ENCODE measurements at regions not wholly inside any gene's neighbourhood (a gene's known extent, or its start where the extent isn't known, plus 50 kb on each side); places are given as distances from the start of the nearest gene placed in this dataset.
A peak's percentile ranks its signal among the peaks of the same experiment; 100 is the strongest.

GRCh38 chr4:129883996-129884395 is 788.0 kb downstream of the C4orf33 start:
- DNase-seq (ENCODE audit: low spot score) = no peak

DNA sequence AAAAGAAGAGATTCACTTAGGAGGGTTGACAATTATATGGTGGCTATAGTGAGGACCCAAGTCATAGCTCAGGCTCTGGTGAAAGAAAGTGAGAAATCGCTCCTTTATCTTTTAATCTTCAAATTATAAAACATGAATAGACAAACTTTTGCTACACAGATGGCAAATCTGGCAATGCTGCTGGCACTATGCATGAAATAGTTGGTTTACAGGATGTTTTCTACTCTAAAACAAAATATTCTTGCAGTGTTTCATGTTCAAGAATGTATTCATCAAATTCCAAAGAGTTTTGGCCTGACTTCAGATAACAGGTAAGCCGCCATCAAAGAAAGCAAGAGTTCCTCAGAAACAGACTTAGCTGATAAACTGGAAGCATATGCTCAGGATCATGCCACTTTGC is 801.2 kb downstream of the C4orf33 start:
- DNase-seq (ENCODE audit: low spot score) = no peak

DNA sequence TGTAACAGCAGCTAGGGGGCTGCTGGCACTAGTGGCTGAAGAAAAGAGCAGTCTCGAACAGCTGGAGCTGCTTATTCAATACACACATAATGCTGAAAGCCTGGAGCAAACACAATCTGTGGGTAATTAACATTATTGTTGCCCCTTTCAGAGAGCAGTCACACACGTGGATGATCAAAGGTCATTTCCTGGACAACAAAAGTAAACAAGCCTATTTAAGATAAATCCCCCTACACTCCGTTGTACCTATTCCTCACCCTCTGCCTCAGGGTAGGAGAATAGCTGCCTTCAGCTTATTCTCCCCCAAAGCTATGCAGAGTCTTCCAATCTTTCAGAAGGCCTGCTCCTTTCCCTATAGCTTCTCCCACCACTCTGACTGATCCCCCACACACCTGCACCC is 803.9 kb downstream of the C4orf33 start:
- no peak for DNase-seq (ENCODE audit: low spot score)

DNA sequence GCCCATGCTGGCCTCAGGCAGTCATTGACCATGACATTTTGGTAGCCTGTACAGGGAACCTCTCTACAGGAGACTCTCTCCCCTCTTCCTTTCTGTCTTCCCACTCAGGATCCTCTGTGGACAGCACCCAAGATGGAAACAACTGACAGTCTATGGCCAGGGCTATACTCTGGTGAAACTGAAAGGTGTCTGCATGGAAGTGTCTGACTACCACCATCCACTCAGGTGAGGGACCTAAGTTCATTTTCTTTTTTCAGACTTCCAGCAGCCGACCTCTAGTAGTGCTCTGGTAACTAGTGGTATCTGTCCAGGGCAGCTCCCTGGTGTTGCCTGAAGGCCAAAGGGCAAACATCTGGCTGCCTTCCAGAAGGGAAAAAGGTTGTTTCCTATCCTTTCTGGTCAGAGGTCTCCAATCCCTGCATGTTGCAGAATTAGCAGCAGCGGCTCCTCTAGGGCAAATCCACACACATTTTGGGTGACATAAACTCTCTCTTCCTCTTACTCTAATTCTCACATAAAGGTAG is 804.5 kb downstream of the C4orf33 start:
- no peak for DNase-seq (ENCODE audit: low spot score)

DNA sequence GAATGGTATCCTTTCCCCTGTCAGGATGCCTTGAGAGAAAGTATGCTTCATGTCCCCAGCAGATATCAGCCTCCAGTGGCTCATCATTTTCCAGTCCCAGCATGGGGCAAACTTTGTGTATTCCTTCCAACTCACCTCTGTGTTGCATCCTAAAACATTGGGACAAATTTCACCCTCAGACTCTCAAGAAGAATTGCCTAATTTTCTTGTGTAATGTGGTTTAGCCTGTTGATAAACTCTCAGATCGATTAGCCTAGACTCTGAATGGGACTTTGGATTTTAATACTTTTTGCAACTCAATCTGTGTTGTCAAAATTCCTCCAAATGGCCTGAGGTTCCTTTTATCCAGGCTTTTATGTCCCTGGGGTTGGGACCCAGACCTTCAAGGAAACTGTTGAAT is 805.3 kb downstream of the C4orf33 start:
- DNase-seq (ENCODE audit: low spot score) = no peak

DNA sequence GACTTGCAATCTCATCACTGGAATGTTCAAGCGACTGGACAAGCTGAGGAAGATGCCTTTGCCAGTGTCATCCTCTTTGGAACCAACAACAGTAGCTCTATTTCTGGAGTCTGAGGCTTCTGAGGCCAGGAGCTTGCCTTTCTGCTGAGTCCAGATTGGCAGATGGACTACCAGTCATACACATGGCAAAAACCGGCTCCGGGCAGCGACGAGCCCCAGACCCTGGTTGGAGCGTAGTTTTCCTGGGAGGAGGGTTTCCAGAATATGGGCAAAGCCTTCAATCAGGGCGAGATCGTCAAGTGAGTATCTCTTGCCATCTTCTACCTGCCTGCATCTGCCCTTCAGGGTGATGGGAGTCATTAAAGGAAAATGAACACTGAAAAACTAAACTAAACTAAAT is 807.9 kb downstream of the C4orf33 start:
- DNase-seq (ENCODE audit: low spot score) = no peak

DNA sequence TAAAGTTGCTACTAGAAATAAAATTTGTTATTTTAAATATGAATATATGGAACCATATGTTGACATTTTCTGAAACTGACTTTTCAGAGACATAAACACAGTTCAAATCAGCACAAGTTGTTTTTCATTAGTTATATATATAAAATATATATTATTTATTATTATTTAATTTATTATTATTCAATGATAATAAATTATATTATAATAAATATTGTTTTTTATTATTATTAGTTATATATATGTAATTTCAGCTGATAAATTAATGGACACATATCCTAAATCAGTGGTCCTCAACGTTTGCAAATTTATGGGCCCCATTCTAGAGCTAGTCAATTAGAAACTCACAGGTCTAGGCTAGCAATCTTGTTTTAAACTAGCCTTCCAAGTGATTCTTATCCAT is 809.3 kb downstream of the C4orf33 start:
- no peak for DNase-seq (ENCODE audit: low spot score)

DNA sequence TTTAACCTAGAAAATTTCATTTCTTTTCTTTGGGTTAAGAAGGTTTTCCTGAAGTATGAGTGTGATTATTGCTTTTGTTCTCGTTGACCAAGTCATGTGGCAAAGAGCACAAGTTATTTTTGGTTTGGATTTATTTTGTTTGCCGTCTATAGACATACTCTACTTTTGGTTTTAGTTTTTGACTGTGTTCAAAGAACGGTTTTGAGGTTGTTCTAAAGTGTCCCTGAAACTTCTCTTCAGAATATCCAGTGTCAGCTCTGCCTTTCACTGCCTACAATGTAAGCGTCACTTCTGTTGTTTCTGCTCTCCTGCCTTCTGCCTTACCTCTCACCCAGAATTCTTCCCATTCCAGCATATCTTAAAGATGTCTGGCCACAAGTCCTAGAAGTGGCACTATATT is 812.2 kb downstream of the C4orf33 start:
- DNase-seq (ENCODE audit: low spot score) = no peak

- DNase-seq (ENCODE audit: low spot score) = no peak
These were observed 821.0 kb downstream of the C4orf33 start for GRCh38 chr4:129916991-129917390.

DNA sequence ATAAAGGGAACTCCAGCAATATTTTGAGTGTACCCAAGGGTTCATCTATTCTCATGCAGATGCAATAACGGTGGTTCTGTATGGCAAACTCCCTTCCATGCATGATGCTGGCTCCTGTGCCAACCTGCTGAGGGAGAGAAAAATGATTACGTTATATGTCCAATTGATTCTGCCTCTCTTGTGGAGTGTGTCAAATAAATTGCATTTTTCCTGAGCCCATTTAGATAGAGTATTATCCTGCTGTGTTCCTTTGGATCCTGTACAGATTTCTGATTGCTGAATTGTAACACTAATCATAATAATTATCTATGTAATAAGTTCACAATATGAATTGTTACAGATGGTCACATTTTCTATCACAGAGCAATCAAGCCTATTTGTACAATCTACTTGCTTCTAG is 821.7 kb downstream of the C4orf33 start:
- no peak for DNase-seq (ENCODE audit: low spot score)

DNA sequence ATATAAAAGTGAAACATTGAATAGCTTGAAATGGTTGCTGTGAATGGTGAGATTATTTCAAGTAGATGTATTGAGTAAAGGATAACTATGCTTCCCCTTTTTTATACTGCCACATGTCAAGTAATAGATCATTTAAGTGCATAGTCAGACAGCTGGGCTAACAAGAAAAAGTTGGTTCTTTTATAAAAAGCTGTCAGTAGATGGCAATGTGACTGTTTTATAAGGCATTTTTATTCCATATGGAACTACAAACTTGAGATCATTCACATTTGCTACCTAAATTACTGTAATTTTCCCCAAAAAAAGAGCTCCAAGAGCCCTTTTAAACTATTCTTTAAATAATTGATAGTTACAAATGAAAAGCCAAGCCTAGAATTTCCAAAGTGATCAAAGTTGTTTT is 831.0 kb downstream of the C4orf33 start:
- DNase-seq (ENCODE audit: low spot score) = peak; percentile 27

DNA sequence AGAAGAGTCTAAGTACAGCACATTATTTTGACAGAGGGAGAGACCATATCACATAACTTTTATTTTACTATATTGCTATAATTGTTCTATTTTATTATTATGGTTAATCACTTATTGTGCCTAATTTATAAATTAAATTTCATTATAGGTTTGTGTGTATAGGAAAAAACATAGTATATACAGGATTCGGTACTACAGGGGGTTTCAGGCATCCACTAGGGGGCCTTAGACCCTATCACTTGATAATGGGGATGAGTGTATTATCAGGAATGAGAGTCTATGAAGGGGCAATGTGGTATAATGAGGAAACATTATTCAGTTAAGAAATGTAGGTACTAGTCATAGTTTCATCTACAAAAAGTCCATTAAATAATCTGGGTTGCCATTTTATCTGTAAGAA is 833.1 kb downstream of the C4orf33 start:
- peak; percentile 36 for DNase-seq (ENCODE audit: low spot score)

DNA sequence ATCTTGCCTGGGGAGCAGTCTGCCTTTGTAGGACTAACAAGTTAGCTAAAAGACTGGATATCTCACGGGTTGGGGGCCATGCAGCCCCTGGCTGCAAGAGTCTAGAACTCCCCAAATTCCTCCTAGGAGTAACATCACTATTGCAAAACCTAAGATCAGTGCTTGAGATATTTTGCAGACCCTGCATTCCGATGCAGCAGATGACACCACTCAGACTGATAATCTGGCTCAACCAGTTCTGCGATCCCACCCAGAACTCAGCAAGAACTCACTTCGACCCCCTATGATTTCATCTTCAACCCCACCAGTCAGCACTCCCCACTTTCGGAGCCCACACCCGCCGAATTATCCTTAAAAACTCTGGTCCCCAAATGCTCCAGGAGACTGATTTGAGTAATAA is 834.0 kb downstream of the C4orf33 start:
- DNase-seq (ENCODE audit: low spot score) = no peak

DNA sequence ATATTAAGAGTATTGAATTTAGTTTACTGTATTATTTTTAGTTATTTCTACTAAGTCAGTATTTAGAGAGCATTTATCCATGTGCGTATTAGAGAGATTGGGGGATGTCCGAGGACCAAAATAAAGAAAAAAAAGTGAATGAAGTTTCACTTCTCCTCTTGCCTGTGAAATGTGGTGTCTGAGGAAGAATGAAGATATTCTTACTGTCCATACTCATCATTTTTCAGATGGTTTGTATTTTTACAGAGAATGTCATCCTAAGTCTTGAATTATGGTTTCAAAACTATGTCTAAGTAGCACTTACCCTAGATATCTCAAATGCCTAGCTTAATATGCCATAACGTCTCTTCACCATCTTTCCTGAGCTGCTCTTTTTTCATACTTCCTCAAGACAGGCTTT is 854.3 kb downstream of the C4orf33 start:
- DNase-seq (ENCODE audit: low spot score) = no peak

- no peak for DNase-seq (ENCODE audit: low spot score)
These were observed 870.2 kb downstream of the C4orf33 start for GRCh38 chr4:129966175-129966574.

GRCh38 chr4:129968366-129968765 is 872.4 kb downstream of the C4orf33 start:
- no peak for DNase-seq (ENCODE audit: low spot score)

GRCh38 chr4:129968778-129969177 is 872.8 kb downstream of the C4orf33 start:
- no peak for DNase-seq (ENCODE audit: low spot score)

DNA sequence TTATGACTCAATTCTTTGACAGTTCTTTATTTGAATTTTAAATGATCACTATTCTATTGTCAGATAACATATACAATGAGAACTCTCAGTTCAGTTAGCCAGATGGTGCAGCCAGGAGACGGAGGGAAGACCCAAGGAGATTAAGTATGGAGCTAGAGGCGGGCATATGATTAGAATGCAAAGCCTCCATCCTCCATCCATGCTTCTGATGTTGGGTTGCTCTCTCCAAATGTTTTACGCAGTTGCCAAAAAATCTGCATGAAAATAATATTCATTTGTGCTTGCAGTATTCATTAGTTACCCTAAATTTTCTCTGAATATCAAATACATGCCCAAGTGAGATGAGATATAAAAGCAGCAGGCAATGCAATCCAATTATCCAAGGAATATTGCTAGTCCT is 874.8 kb downstream of the C4orf33 start:
- no peak for DNase-seq (ENCODE audit: low spot score)

GRCh38 chr4:129971419-129971818 is 875.5 kb downstream of the C4orf33 start:
- no peak for DNase-seq (ENCODE audit: low spot score)

GRCh38 chr4:129972257-129972656 is 876.3 kb downstream of the C4orf33 start:
- DNase-seq (ENCODE audit: low spot score) = no peak

GRCh38 chr4:129974730-129975129 is 878.8 kb downstream of the C4orf33 start:
- no peak for DNase-seq (ENCODE audit: low spot score)

DNA sequence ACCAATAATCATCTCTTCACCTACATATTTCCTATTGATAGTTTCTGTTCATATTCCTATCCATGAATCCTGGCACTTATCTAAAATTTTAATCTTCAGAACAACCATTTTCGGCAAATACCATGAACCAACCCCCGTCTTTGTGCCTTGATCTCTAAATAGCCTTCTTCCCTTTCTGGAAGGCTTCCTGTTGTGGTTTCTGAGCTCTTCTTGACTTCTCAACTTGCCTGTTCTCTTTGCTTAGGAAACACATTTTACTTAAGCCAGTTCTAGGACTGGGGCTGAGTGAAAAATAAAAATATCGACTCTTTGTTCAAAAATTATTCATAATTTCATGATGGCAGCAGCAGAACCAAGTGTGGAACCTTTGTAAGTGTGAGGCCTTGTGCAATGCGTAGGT is 882.4 kb downstream of the C4orf33 start:
- no peak for DNase-seq (ENCODE audit: low spot score)

GRCh38 chr4:129988957-129989356 is 893.0 kb downstream of the C4orf33 start:
- DNase-seq (ENCODE audit: low spot score) = no peak

GRCh38 chr4:129994715-129995114 is 898.8 kb downstream of the C4orf33 start:
- DNase-seq (ENCODE audit: low spot score) = no peak
